ENCODE measurements at regions not wholly inside any gene's neighbourhood (a gene's known extent, or its start where the extent isn't known, plus 50 kb on each side); places are given as distances from the start of the nearest gene placed in this dataset.

- TF ChIP-seq CTCF (IDR thresholded peaks at IDR 0.05; ENCODE audit: insufficient read depth, low read length, poor library complexity, severe bottlenecking) = no peak
- TF ChIP-seq EZH2phosphoT487 (conservative IDR thresholded peaks at IDR 0.05; ENCODE audit: low read length) = no peak
Measured at GRCh38 chr10:85003083-85003482, 674.7 kb downstream of the CCSER2 start.
